ENCODE measurements at regions not wholly inside any gene's neighbourhood (a gene's known extent, or its start where the extent isn't known, plus 50 kb on each side); places are given as distances from the start of the nearest gene placed in this dataset.

- TF ChIP-seq, protein P1, sequence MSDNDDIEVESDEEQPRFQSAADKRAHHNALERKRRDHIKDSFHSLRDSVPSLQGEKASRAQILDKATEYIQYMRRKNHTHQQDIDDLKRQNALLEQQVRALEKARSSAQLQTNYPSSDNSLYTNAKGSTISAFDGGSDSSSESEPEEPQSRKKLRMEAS (IDR thresholded peaks at IDR 0.05; ENCODE audit: low read depth) = no peak
- TF ChIP-seq USF2 (IDR thresholded peaks at IDR 0.05; ENCODE audit: borderline replicate concordance, low read depth, low read length) = no peak
- no peak for TF ChIP-seq CTCF (IDR thresholded peaks at IDR 0.05)
Measured at GRCh38 chr3:43965656-43966055, 274.9 kb downstream of the ABHD5 start.
